ENCODE measurements at regions not wholly inside any gene's neighbourhood (a gene's known extent, or its start where the extent isn't known, plus 50 kb on each side); places are given as distances from the start of the nearest gene placed in this dataset.
"Not testable (repeated sequence)": the region's sequence is repeated elsewhere in the genome, so short reads cannot be mapped to it uniquely, and the experiment has no call there.

GRCh38 chr1:233828480-233828879 is 76.0 kb upstream of the SLC35F3 start:
- no peak for TF ChIP-seq CTCF (IDR thresholded peaks at IDR 0.05; ENCODE audit: unreplicated experiment in 3 of 3)
- H3K4me3 Mint-ChIP-seq, result no peak overlapping the region
- H3K4me1 Mint-ChIP-seq, result no peaks in the 10 kb centered on the region
- H3K36me3 Mint-ChIP-seq (ENCODE audit: low read depth), result no peaks in the 10 kb centered on the region
- no peak overlapping the region for H3K27ac Mint-ChIP-seq
- H3K9me3 Mint-ChIP-seq, result peaks cover 46% of the 10 kb centered on the region
- H3K27me3 Mint-ChIP-seq (ENCODE audit: low read depth), result peaks cover 9% of the 10 kb centered on the region

GRCh38 chr1:233834609-233835008 is 69.9 kb upstream of the SLC35F3 start:
- Mint-ChIP-seq H3K27ac (no peak overlapping the region), H3K9me3 (peaks cover 17% of the 10 kb centered on the region), H3K27me3 (ENCODE audit: low read depth) (peaks cover 4% of the 10 kb centered on the region), H3K4me3 (no peak overlapping the region), H3K4me1 (no peaks in the 10 kb centered on the region), H3K36me3 (ENCODE audit: low read depth) (no peaks in the 10 kb centered on the region)
- TF ChIP-seq CTCF (IDR thresholded peaks at IDR 0.05; ENCODE audit: unreplicated experiment in 3 of 3), result no peak

DNA sequence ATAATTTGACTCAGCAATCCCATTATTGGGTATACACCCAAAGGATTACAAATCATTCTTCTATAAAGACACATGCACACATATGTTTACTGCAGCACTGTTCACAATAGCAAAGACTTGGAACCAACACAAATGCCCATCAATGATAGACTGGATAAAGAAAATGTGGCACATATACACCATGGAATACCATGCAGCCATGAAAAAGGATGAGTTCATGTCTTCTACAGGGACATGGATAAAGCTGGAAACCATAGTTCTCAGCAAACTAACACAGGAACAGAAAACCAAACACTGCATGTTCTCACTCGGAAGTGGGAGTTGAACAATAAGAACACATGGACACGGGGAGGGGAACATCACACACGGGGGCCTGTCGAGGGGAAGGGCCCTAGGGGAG is 66.3 kb upstream of the SLC35F3 start:
- not testable (repeated sequence) for H3K36me3 Mint-ChIP-seq (ENCODE audit: low read depth); H3K9me3 Mint-ChIP-seq; H3K27me3 Mint-ChIP-seq (ENCODE audit: low read depth)

DNA sequence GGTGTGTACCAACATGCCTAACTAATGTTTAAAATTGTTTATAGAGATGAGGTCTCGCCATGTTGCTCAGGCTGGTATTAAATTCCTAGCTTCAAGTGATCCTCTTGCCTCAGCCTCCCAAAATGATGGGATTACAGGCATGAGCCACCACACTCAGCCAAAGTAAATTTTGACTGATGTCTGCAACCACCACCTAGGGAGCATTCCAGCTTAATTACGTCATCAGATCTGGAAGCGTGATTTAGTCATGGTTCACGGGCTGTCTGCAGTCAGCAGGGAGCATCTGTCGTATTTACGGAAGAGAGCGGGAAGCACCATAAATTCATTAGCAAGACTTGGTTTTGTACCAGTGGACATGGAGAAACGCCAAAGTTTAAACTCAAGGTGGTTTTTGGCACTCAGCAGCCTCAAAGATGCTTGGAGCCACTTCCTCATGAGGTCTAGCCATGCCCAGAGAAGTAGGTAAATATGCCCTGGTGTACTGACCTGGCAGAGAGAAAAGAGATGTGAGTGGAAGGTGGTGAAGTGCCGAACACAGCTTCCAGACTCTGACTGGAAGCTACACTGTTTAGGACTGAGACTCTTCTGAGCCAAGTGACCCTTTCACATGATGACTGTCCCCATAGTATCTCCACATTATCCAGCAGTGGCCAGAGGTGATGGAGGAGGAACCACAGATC is 60.8 kb upstream of the SLC35F3 start:
- no peak for TF ChIP-seq CTCF (IDR thresholded peaks at IDR 0.05; ENCODE audit: unreplicated experiment in 3 of 3)
- H3K36me3 Mint-ChIP-seq (ENCODE audit: low read depth), result no peaks in the 10 kb centered on the region

More for the DNA sequence above, 66.3 kb upstream of the SLC35F3 start:
- not testable (repeated sequence) for H3K27ac Mint-ChIP-seq, H3K4me3 Mint-ChIP-seq, H3K4me1 Mint-ChIP-seq

GRCh38 chr1:233844275-233844674 is 60.2 kb upstream of the SLC35F3 start:
- no peak for TF ChIP-seq CTCF (IDR thresholded peaks at IDR 0.05; ENCODE audit: unreplicated experiment in 3 of 3)
- Mint-ChIP-seq H3K9me3 (peaks cover 20% of the 10 kb centered on the region), H3K4me1 (peaks cover 12% of the 10 kb centered on the region), H3K4me3 (no peak overlapping the region), H3K36me3 (ENCODE audit: low read depth) (no peaks in the 10 kb centered on the region), H3K27ac (no peak overlapping the region), H3K27me3 (ENCODE audit: low read depth) (peaks cover 4% of the 10 kb centered on the region)

More for the DNA sequence above, 60.8 kb upstream of the SLC35F3 start:
- Mint-ChIP-seq H3K27ac (no peak overlapping the region), H3K4me1 (peaks cover 12% of the 10 kb centered on the region), H3K27me3 (ENCODE audit: low read depth) (peaks cover 4% of the 10 kb centered on the region), H3K9me3 (peaks cover 16% of the 10 kb centered on the region), H3K4me3 (no peak overlapping the region)

DNA sequence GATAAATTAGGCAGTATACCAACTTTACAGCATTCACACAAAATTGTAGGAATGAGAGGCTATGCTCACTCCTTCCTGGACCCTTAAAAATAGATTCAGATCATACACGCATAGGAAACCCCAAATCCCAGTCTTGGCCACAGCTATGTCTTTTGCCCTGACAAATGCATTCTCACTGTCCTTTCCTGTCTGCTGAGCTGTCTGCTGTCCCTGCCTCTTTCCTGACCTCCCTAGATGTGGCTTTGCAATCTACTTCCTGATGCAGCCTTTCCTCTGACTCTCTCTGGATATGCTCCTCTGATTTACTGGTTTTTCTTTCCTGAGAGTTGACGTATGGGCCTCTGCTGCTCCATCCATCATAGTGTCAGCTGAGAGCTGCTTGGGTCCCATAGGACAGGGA is 59.8 kb upstream of the SLC35F3 start:
- peaks cover 4% of the 10 kb centered on the region for H3K27me3 Mint-ChIP-seq (ENCODE audit: low read depth)
- H3K4me1 Mint-ChIP-seq, result peaks cover 12% of the 10 kb centered on the region
- peaks cover 19% of the 10 kb centered on the region for H3K9me3 Mint-ChIP-seq
- no peak overlapping the region for H3K4me3 Mint-ChIP-seq
- no peak for TF ChIP-seq CTCF (IDR thresholded peaks at IDR 0.05; ENCODE audit: unreplicated experiment in 3 of 3)
- peak overlapping the region in 1 of 3 experiments; percentile 35 for H3K27ac Mint-ChIP-seq
- H3K36me3 Mint-ChIP-seq (ENCODE audit: low read depth), result no peaks in the 10 kb centered on the region
